CD14-positive monocyte (primary cell): ENCODE measurements at regions not wholly inside any gene's neighbourhood (a gene's known extent, or its start where the extent isn't known, plus 50 kb on each side); places are given as distances from the start of the nearest gene placed in this dataset.

Experiments used
- DNase-seq, 3 donors: peaks; one replicate each; pipeline ENCODE4 v3.0.0-alpha.2; 2011 to 2022
- H2AFZ ChIP-seq: 2 replicates; pipeline ENCODE4 v1.6.0; 2012; ENCODE audit warnings: mild to moderate bottlenecking, low read depth, low read length, inconsistent platforms; ENCODE audit not compliant: insufficient read depth, poor library complexity, severe bottlenecking
- H3K27ac ChIP-seq, 2 donors: 1 replicate in 1 of 2; 2 replicates in 1 of 2; pipeline ENCODE4 v1.5.1; 2012 to 2013; ENCODE audit warnings: low read length in 2 of 2, control low read depth in 1 of 2, inconsistent platforms in 1 of 2, low read depth in 1 of 2, mild to moderate bottlenecking in 1 of 2
- H3K27me3 ChIP-seq, 2 donors: one replicate each; pipeline versions ENCODE4 v1.6.0 to v1.6.1; 2011 to 2013; ENCODE audit warnings: low read length in 2 of 2; ENCODE audit not compliant: control insufficient read depth in 2 of 2, insufficient read depth in 2 of 2
- H3K36me3 ChIP-seq, 2 donors: replicated peaks in 1 of 2; 1 replicate in 1 of 2; 2 replicates in 1 of 2; pipeline versions ENCODE4 v1.5.1 to v1.6.1; 2012 to 2013; ENCODE audit warnings: low read length in 2 of 2, control low read depth in 1 of 2, inconsistent platforms in 1 of 2, mild to moderate bottlenecking in 1 of 2; ENCODE audit not compliant: insufficient read depth in 2 of 2, control insufficient read depth in 1 of 2
- H3K4me1 ChIP-seq, 2 donors: 1 replicate in 1 of 2; 2 replicates in 1 of 2; pipeline versions ENCODE4 v1.5.1 to v1.6.1; 2012 to 2013; ENCODE audit warnings: low read length in 2 of 2, control low read depth in 1 of 2, inconsistent platforms in 1 of 2, mild to moderate bottlenecking in 1 of 2, moderate library complexity in 1 of 2; ENCODE audit not compliant: insufficient read depth in 2 of 2, control insufficient read depth in 1 of 2
- H3K4me2 ChIP-seq: replicated peaks from 2 replicates; pipeline ENCODE3; 2012; ENCODE audit warnings: low read length, moderate library complexity, mild to moderate bottlenecking; ENCODE audit not compliant: poor library complexity, severe bottlenecking; ENCODE audit errors: extremely low read depth
- H3K4me3 ChIP-seq, 3 experiments: fragments of 200-600 bp in 1 of 3; sonication (generic) in 1 of 3; replicated peaks in 1 of 3; 1 replicate in 2 of 3; 2 replicates in 1 of 3; pipeline ENCODE4 v1.5.1; 2011 to 2013; ENCODE audit warnings: low read length in 3 of 3, mild to moderate bottlenecking in 3 of 3, control low read depth in 2 of 3, low read depth in 2 of 3, inconsistent platforms in 1 of 3, moderate library complexity in 1 of 3
- H3K79me2 ChIP-seq: 2 replicates; pipeline ENCODE4 v1.6.0; 2012; ENCODE audit warnings: mild to moderate bottlenecking, control low read depth, inconsistent platforms, low read length, moderate library complexity; ENCODE audit not compliant: insufficient read depth
- H3K9ac ChIP-seq: 2 replicates; pipeline ENCODE4 v1.6.0; 2017; ENCODE audit warnings: low read length, mild to moderate bottlenecking; ENCODE audit not compliant: insufficient read depth, poor library complexity, severe bottlenecking
- H3K9me3 ChIP-seq, 2 donors: replicated peaks in 1 of 2; 1 replicate in 1 of 2; 2 replicates in 1 of 2; pipeline versions ENCODE4 v1.5.1 to v1.6.1; 2012 to 2013; ENCODE audit warnings: low read length in 2 of 2, control low read depth in 1 of 2; ENCODE audit not compliant: control insufficient read depth in 1 of 2, insufficient read depth in 1 of 2
- H4K20me1 ChIP-seq: 2 replicates; pipeline ENCODE4 v1.6.0; 2012; ENCODE audit warnings: mild to moderate bottlenecking, low read length, control low read depth, moderate library complexity; ENCODE audit not compliant: insufficient read depth
- H3K27ac Mint-ChIP-seq, 7 donors: one replicate each; pipeline ENCODE4 v1.8.0; 2020; ENCODE audit warnings: mild to moderate bottlenecking in 7 of 7, mixed read lengths in 7 of 7, moderate library complexity in 6 of 7, inconsistent platforms in 2 of 7
- H3K27me3 Mint-ChIP-seq, 3 donors: one replicate each; pipeline ENCODE4 v1.8.0; 2021 to 2022; ENCODE audit warnings: low read depth in 3 of 3, mild to moderate bottlenecking in 3 of 3, mixed read lengths in 3 of 3, moderate library complexity in 3 of 3, inconsistent platforms in 1 of 3
- H3K36me3 Mint-ChIP-seq, 2 donors: one replicate each; pipeline ENCODE4 v1.8.0; 2020; ENCODE audit warnings: mixed read lengths in 2 of 2, inconsistent platforms in 1 of 2, mild to moderate bottlenecking in 1 of 2
- H3K4me1 Mint-ChIP-seq: one replicate; pipeline ENCODE4 v1.8.0; 2020; ENCODE audit warnings: mild to moderate bottlenecking, mixed read lengths
- H3K4me3 Mint-ChIP-seq, 2 donors: one replicate each; pipeline ENCODE4 v1.8.0; 2020; ENCODE audit warnings: mild to moderate bottlenecking in 2 of 2, mixed read lengths in 2 of 2, moderate library complexity in 1 of 2
- H3K9me3 Mint-ChIP-seq, 7 donors: one replicate each; pipeline ENCODE4 v1.8.0; 2020 to 2022; ENCODE audit warnings: mixed read lengths in 7 of 7, mild to moderate bottlenecking in 6 of 7, moderate library complexity in 6 of 7, inconsistent platforms in 2 of 7
- WGBS: methylation state at CpG from one replicate; pipeline ENCODE4 v1.1.5; 2013; ENCODE audit warnings: missing lambda C conversion rate; ENCODE audit not compliant: insufficient coverage; 5-methylcytosine and 5-hydroxymethylcytosine counted together
- intact Hi-C, 2 donors: fragments of 100-400 bp; cut with micrococcal nuclease; formaldehyde crosslinking; loops; one replicate each; pipeline versions ENCODE4 v1.15.0 to v1.15.1; 2023
- TF ChIP-seq, protein P1 (sequence below): fragments of 200-600 bp; IDR thresholded peaks from one replicate; pipeline ENCODE4 v1.8.0; 2022; ENCODE audit warnings: antibody characterized with exemption, mild to moderate bottlenecking

GRCh38 chr6:169084067-169084466 is 169.6 kb downstream of the THBS2 start:
- H2AFZ ChIP-seq = no peak overlapping the region
- no peaks in the 10 kb centered on the region for H3K4me1 Mint-ChIP-seq
- H3K9ac ChIP-seq = no peak overlapping the region
- intact Hi-C loops = no loop called here
- H3K4me2 ChIP-seq = no peak overlapping the region
- H3K36me3 Mint-ChIP-seq = no peaks in the 10 kb centered on the region
- WGBS = 93% methylated on average over 9 of the region's 10 CpGs
- no peaks in the 10 kb centered on the region for H3K79me2 ChIP-seq
- no peaks in the 10 kb centered on the region for H3K27me3 Mint-ChIP-seq
- no peak for DNase-seq
- H4K20me1 ChIP-seq = no peaks in the 10 kb centered on the region
- no peaks in the 10 kb centered on the region for H3K4me1 ChIP-seq
- H3K27me3 ChIP-seq = no peaks in the 10 kb centered on the region
- H3K4me3 ChIP-seq = no peak overlapping the region
- no peaks in the 10 kb centered on the region for H3K36me3 ChIP-seq
- peaks cover 20 to 22% of the 10 kb centered on the region in 2 donors for H3K9me3 ChIP-seq
- no peak overlapping the region for H3K27ac Mint-ChIP-seq
- TF ChIP-seq, protein P1, sequence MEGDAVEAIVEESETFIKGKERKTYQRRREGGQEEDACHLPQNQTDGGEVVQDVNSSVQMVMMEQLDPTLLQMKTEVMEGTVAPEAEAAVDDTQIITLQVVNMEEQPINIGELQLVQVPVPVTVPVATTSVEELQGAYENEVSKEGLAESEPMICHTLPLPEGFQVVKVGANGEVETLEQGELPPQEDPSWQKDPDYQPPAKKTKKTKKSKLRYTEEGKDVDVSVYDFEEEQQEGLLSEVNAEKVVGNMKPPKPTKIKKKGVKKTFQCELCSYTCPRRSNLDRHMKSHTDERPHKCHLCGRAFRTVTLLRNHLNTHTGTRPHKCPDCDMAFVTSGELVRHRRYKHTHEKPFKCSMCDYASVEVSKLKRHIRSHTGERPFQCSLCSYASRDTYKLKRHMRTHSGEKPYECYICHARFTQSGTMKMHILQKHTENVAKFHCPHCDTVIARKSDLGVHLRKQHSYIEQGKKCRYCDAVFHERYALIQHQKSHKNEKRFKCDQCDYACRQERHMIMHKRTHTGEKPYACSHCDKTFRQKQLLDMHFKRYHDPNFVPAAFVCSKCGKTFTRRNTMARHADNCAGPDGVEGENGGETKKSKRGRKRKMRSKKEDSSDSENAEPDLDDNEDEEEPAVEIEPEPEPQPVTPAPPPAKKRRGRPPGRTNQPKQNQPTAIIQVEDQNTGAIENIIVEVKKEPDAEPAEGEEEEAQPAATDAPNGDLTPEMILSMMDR = no peak
- H3K27ac ChIP-seq = no peak overlapping the region
- H3K4me3 Mint-ChIP-seq = no peak overlapping the region
- peaks cover 6 to 24% (median 11%) of the 10 kb centered on the region in 7 donors for H3K9me3 Mint-ChIP-seq

DNA sequence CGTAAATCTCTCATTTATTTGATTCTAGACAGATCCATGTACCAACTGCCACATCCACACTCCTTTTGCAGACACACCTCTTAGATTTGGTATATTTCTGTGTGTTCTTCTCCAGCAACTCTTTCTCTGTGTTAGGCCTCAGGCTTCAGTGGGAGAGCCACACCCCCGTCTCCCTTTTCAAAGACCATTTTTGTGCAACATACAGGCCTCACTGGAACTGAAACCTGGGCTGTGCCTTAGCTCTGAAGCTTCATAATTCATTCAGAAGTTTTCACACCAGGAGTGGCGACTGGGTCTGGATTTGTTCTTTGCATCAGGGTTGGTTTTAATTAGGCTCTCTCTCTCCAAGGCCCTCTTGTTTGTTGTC is 170.2 kb downstream of the THBS2 start:
- H3K27ac ChIP-seq = no peak overlapping the region
- no peaks in the 10 kb centered on the region for H3K4me1 ChIP-seq
- H3K36me3 ChIP-seq = no peaks in the 10 kb centered on the region
- H3K79me2 ChIP-seq = no peaks in the 10 kb centered on the region
- no peaks in the 10 kb centered on the region for H3K27me3 Mint-ChIP-seq
- no peaks in the 10 kb centered on the region for H4K20me1 ChIP-seq
- no peaks in the 10 kb centered on the region for H3K27me3 ChIP-seq
- no peak overlapping the region for H3K4me3 Mint-ChIP-seq
- H3K4me2 ChIP-seq = no peak overlapping the region
- H3K9ac ChIP-seq = no peak overlapping the region
- no peak overlapping the region for H3K4me3 ChIP-seq
- H2AFZ ChIP-seq = no peak overlapping the region
- H3K4me1 Mint-ChIP-seq = no peaks in the 10 kb centered on the region
- peaks cover 4 to 24% (median 8%) of the 10 kb centered on the region in 7 donors for H3K9me3 Mint-ChIP-seq
- peaks cover 14 to 25% of the 10 kb centered on the region in 2 donors for H3K9me3 ChIP-seq
- H3K27ac Mint-ChIP-seq = peak overlapping the region in 1 of 7 donors; percentile 23
- no CpG with 5 or more reads among the region's 3 CpGs for WGBS
- DNase-seq = no peak
- TF ChIP-seq, protein P1 = no peak
- H3K36me3 Mint-ChIP-seq = no peaks in the 10 kb centered on the region
- intact Hi-C loops = no loop called here
